ENCODE measurements at regions not wholly inside any gene's neighbourhood (a gene's known extent, or its start where the extent isn't known, plus 50 kb on each side); places are given as distances from the start of the nearest gene placed in this dataset.

DNA sequence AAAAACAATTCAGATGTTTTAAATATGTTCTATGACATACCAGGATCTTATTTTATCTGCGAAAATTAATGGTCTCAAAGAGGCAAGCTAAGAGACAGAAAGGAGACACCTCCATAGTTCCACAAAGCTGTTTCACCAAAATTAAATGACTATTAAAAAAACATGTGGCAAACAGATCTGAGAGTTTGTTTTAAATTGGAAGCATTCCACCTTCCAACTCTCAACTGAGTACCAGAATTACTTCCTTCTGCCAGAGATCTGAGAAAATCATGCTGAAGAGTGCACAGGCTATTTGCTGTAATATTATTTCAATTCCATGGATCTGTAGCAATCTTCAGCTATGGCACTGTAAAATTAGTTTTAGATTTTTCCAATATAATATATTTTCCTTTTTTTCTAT lies 669.5 kb upstream of the MARCKS start:
- CTCF ChIA-PET = no interaction called here
- TF ChIP-seq, protein P1, sequence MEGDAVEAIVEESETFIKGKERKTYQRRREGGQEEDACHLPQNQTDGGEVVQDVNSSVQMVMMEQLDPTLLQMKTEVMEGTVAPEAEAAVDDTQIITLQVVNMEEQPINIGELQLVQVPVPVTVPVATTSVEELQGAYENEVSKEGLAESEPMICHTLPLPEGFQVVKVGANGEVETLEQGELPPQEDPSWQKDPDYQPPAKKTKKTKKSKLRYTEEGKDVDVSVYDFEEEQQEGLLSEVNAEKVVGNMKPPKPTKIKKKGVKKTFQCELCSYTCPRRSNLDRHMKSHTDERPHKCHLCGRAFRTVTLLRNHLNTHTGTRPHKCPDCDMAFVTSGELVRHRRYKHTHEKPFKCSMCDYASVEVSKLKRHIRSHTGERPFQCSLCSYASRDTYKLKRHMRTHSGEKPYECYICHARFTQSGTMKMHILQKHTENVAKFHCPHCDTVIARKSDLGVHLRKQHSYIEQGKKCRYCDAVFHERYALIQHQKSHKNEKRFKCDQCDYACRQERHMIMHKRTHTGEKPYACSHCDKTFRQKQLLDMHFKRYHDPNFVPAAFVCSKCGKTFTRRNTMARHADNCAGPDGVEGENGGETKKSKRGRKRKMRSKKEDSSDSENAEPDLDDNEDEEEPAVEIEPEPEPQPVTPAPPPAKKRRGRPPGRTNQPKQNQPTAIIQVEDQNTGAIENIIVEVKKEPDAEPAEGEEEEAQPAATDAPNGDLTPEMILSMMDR (IDR thresholded peaks at IDR 0.05; ENCODE audit: insufficient read depth, low read length, missing control alignments) = no peak

DNA sequence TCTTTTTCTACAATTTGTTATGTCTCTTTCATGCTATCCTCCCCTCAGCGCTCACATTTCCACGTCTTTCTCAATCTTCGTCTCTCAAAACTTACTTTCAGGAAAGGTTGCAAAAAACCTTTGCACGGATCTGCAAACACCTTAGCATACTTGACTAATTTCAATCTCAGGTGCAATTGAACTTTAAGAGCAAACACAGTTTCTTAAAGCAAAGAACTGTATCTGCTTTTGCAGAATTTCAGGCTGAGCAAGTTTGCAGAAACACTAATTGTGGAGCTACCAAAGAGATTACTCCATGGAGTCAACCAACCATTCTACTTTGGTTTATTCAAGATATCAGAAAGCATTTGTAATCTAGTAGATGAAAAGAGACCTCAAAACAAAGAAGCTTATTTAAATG lies 668.2 kb upstream of the MARCKS start:
- POLR2A ChIA-PET = no interaction called here
- TF ChIP-seq, protein P1 (IDR thresholded peaks at IDR 0.05; ENCODE audit: insufficient read depth, low read length, missing control alignments) = no peak
- no peak for DNase-seq (ENCODE audit: low read depth, low spot score)
- no peak overlapping the region for H3K4me3 ChIP-seq (ENCODE audit: low read depth, low read length)
- CTCF ChIA-PET = no interaction called here

More for the DNA sequence above, 669.5 kb upstream of the MARCKS start:
- no peak for DNase-seq (ENCODE audit: low read depth, low spot score)
- POLR2A ChIA-PET = no interaction called here
- no peak overlapping the region for H3K4me3 ChIP-seq (ENCODE audit: low read depth, low read length)

GRCh38 chr6:113190170-113190569 lies 667.0 kb upstream of the MARCKS start:
- DNase-seq (ENCODE audit: low read depth, low spot score) = no peak
- TF ChIP-seq, protein P1 (IDR thresholded peaks at IDR 0.05; ENCODE audit: insufficient read depth, low read length, missing control alignments) = no peak
- ChIA-PET POLR2A (no interaction called here), CTCF (interaction anchor here (0.7 kb wide), 1 partner anchor 12 kb away, joined by 3 read pairs; no protein-coding TSS in a partner anchor)
- H3K4me3 ChIP-seq (ENCODE audit: low read depth, low read length) = no peak overlapping the region

GRCh38 chr6:113194090-113194489 lies 663.1 kb upstream of the MARCKS start:
- ChIA-PET POLR2A (no interaction called here), CTCF (no interaction called here)
- no peak for DNase-seq (ENCODE audit: low read depth, low spot score)
- TF ChIP-seq, protein P1 (IDR thresholded peaks at IDR 0.05; ENCODE audit: insufficient read depth, low read length, missing control alignments) = no peak
- no peak overlapping the region for H3K4me3 ChIP-seq (ENCODE audit: low read depth, low read length)

DNA sequence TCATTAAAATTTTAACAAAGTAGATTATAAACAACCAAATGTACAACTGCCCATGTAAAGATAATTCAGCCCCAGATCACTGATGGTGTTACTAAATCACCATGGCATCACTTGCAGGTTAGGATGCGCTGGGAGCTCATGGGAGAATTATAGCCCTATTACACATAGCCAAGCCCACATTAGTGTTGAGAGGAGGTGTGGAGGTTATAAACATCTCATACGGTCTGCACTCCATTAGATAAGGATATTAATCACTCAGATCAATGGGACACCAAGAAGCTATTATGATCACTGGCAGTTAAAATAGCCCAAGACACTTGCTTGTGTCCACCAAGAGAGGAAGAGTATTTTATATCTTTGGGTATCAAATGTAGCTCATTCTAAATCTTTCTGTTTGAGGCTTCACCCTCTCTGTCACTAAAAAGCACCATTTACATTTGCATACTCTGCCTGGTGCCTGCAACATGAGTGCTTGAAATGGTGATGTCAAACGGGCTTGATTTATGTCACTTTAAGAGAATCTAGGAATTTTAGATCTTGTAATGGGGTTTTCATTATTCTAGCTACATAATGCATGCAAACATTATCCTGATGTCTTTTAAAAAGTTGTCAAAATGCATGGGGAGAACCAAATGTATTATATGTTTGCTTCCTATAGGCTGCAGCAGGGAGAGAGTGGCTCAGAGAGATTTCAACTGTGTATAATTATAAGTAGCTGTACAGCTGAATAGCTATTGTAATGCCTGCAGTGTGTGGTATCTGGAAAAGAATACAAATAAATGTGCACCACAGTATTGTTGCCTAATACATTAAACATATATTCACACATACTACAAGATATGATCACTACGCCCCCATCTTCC lies 654.1 kb upstream of the MARCKS start:
- CTCF ChIA-PET = interaction anchor here (0.7 to 2.0 kb wide), 2 partner anchors 13 to 18 kb away, joined by 3 to 4 read pairs; no protein-coding TSS in a partner anchor
- POLR2A ChIA-PET = no interaction called here
- H3K4me3 ChIP-seq (ENCODE audit: low read depth, low read length) = no peak overlapping the region
- DNase-seq (ENCODE audit: low read depth, low spot score) = no peak
- TF ChIP-seq, protein P1 (IDR thresholded peaks at IDR 0.05; ENCODE audit: insufficient read depth, low read length, missing control alignments) = no peak

DNA sequence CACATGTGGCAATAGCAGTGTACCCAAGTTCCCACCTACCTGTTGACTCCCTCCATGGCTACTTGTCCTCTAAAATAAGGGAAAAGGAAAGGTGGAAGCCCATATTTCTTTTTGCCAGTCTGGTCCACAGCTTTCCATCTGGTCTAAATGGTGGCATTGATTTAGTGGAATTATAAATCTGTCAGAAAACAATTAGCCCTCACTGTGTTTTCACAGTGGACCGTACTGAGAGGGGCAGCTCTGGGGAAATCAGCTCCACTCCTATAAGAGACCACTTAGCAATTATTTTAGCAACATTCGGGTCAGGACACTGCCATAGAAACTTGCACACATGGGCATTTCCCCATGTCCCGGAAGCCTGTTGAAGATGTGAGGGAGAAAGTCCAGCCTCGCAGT lies 653.4 kb upstream of the MARCKS start:
- H3K4me3 ChIP-seq (ENCODE audit: low read depth, low read length) = no peak overlapping the region
- CTCF ChIA-PET = interaction anchor here (2.0 kb wide), 1 partner anchor 18 kb away, joined by 4 read pairs; no protein-coding TSS in a partner anchor
- TF ChIP-seq, protein P1 (IDR thresholded peaks at IDR 0.05; ENCODE audit: insufficient read depth, low read length, missing control alignments) = no peak
- DNase-seq (ENCODE audit: low read depth, low spot score) = no peak
- POLR2A ChIA-PET = no interaction called here
